CD14-positive monocyte (primary cell): ENCODE measurements at regions not wholly inside any gene's neighbourhood (a gene's known extent, or its start where the extent isn't known, plus 50 kb on each side); places are given as distances from the start of the nearest gene placed in this dataset.

ENCODE experiments used
- DNase-seq, 3 donors: peaks; one replicate each; pipeline ENCODE4 v3.0.0-alpha.2; 2011 to 2022
- H2AFZ ChIP-seq: 2 replicates; pipeline ENCODE4 v1.6.0; 2012; ENCODE audit warnings: mild to moderate bottlenecking, low read depth, low read length, inconsistent platforms; ENCODE audit not compliant: insufficient read depth, poor library complexity, severe bottlenecking
- H3K27ac ChIP-seq, 2 donors: 1 replicate in 1 of 2; 2 replicates in 1 of 2; pipeline ENCODE4 v1.5.1; 2012 to 2013; ENCODE audit warnings: low read length in 2 of 2, control low read depth in 1 of 2, inconsistent platforms in 1 of 2, low read depth in 1 of 2, mild to moderate bottlenecking in 1 of 2
- H3K27me3 ChIP-seq, 2 donors: one replicate each; pipeline versions ENCODE4 v1.6.0 to v1.6.1; 2011 to 2013; ENCODE audit warnings: low read length in 2 of 2; ENCODE audit not compliant: control insufficient read depth in 2 of 2, insufficient read depth in 2 of 2
- H3K36me3 ChIP-seq, 2 donors: replicated peaks in 1 of 2; 1 replicate in 1 of 2; 2 replicates in 1 of 2; pipeline versions ENCODE4 v1.5.1 to v1.6.1; 2012 to 2013; ENCODE audit warnings: low read length in 2 of 2, control low read depth in 1 of 2, inconsistent platforms in 1 of 2, mild to moderate bottlenecking in 1 of 2; ENCODE audit not compliant: insufficient read depth in 2 of 2, control insufficient read depth in 1 of 2
- H3K4me1 ChIP-seq, 2 donors: 1 replicate in 1 of 2; 2 replicates in 1 of 2; pipeline versions ENCODE4 v1.5.1 to v1.6.1; 2012 to 2013; ENCODE audit warnings: low read length in 2 of 2, control low read depth in 1 of 2, inconsistent platforms in 1 of 2, mild to moderate bottlenecking in 1 of 2, moderate library complexity in 1 of 2; ENCODE audit not compliant: insufficient read depth in 2 of 2, control insufficient read depth in 1 of 2
- H3K4me2 ChIP-seq: replicated peaks from 2 replicates; pipeline ENCODE3; 2012; ENCODE audit warnings: low read length, moderate library complexity, mild to moderate bottlenecking; ENCODE audit not compliant: poor library complexity, severe bottlenecking; ENCODE audit errors: extremely low read depth
- H3K4me3 ChIP-seq, 3 experiments: fragments of 200-600 bp in 1 of 3; sonication (generic) in 1 of 3; replicated peaks in 1 of 3; 1 replicate in 2 of 3; 2 replicates in 1 of 3; pipeline ENCODE4 v1.5.1; 2011 to 2013; ENCODE audit warnings: low read length in 3 of 3, mild to moderate bottlenecking in 3 of 3, control low read depth in 2 of 3, low read depth in 2 of 3, inconsistent platforms in 1 of 3, moderate library complexity in 1 of 3
- H3K79me2 ChIP-seq: 2 replicates; pipeline ENCODE4 v1.6.0; 2012; ENCODE audit warnings: mild to moderate bottlenecking, control low read depth, inconsistent platforms, low read length, moderate library complexity; ENCODE audit not compliant: insufficient read depth
- H3K9ac ChIP-seq: 2 replicates; pipeline ENCODE4 v1.6.0; 2017; ENCODE audit warnings: low read length, mild to moderate bottlenecking; ENCODE audit not compliant: insufficient read depth, poor library complexity, severe bottlenecking
- H3K9me3 ChIP-seq, 2 donors: replicated peaks in 1 of 2; 1 replicate in 1 of 2; 2 replicates in 1 of 2; pipeline versions ENCODE4 v1.5.1 to v1.6.1; 2012 to 2013; ENCODE audit warnings: low read length in 2 of 2, control low read depth in 1 of 2; ENCODE audit not compliant: control insufficient read depth in 1 of 2, insufficient read depth in 1 of 2
- H4K20me1 ChIP-seq: 2 replicates; pipeline ENCODE4 v1.6.0; 2012; ENCODE audit warnings: mild to moderate bottlenecking, low read length, control low read depth, moderate library complexity; ENCODE audit not compliant: insufficient read depth
- H3K27ac Mint-ChIP-seq, 7 donors: one replicate each; pipeline ENCODE4 v1.8.0; 2020; ENCODE audit warnings: mild to moderate bottlenecking in 7 of 7, mixed read lengths in 7 of 7, moderate library complexity in 6 of 7, inconsistent platforms in 2 of 7
- H3K27me3 Mint-ChIP-seq, 3 donors: one replicate each; pipeline ENCODE4 v1.8.0; 2021 to 2022; ENCODE audit warnings: low read depth in 3 of 3, mild to moderate bottlenecking in 3 of 3, mixed read lengths in 3 of 3, moderate library complexity in 3 of 3, inconsistent platforms in 1 of 3
- H3K36me3 Mint-ChIP-seq, 2 donors: one replicate each; pipeline ENCODE4 v1.8.0; 2020; ENCODE audit warnings: mixed read lengths in 2 of 2, inconsistent platforms in 1 of 2, mild to moderate bottlenecking in 1 of 2
- H3K4me1 Mint-ChIP-seq: one replicate; pipeline ENCODE4 v1.8.0; 2020; ENCODE audit warnings: mild to moderate bottlenecking, mixed read lengths
- H3K4me3 Mint-ChIP-seq, 2 donors: one replicate each; pipeline ENCODE4 v1.8.0; 2020; ENCODE audit warnings: mild to moderate bottlenecking in 2 of 2, mixed read lengths in 2 of 2, moderate library complexity in 1 of 2
- H3K9me3 Mint-ChIP-seq, 7 donors: one replicate each; pipeline ENCODE4 v1.8.0; 2020 to 2022; ENCODE audit warnings: mixed read lengths in 7 of 7, mild to moderate bottlenecking in 6 of 7, moderate library complexity in 6 of 7, inconsistent platforms in 2 of 7
- WGBS: methylation state at CpG from one replicate; pipeline ENCODE4 v1.1.5; 2013; ENCODE audit warnings: missing lambda C conversion rate; ENCODE audit not compliant: insufficient coverage; 5-methylcytosine and 5-hydroxymethylcytosine counted together
- intact Hi-C, 2 donors: fragments of 100-400 bp; cut with micrococcal nuclease; formaldehyde crosslinking; loops; one replicate each; pipeline versions ENCODE4 v1.15.0 to v1.15.1; 2023
- TF ChIP-seq, protein P1 (sequence below): fragments of 200-600 bp; IDR thresholded peaks from one replicate; pipeline ENCODE4 v1.8.0; 2022; ENCODE audit warnings: antibody characterized with exemption, mild to moderate bottlenecking

DNA sequence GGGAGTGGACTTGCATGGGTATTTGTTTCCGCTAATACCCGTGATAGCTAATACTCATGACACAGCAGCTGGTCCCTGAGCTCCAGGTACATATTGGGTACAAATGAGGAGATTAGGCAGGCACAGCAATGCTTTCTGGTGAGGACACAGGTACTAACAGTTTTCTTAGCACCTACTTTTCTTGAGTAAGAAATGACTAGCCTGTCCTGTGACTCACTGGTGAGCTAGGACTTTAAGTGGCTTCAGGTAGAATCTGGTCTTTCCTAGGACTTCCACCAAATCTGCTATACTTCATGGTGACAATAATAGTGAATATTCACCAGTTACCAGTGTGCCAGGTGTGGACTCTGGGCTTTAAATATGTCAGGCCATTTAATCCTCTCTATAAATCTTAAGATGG, 407.4 kb upstream of the NR3C2 start:
- Mint-ChIP-seq H3K27me3 (no peaks in the 10 kb centered on the region), H3K27ac (no peak overlapping the region), H3K4me1 (no peaks in the 10 kb centered on the region), H3K4me3 (no peak overlapping the region), H3K9me3 (peaks cover 0 to 2% (median 0%) of the 10 kb centered on the region in 7 donors), H3K36me3 (no peaks in the 10 kb centered on the region)
- TF ChIP-seq, protein P1, sequence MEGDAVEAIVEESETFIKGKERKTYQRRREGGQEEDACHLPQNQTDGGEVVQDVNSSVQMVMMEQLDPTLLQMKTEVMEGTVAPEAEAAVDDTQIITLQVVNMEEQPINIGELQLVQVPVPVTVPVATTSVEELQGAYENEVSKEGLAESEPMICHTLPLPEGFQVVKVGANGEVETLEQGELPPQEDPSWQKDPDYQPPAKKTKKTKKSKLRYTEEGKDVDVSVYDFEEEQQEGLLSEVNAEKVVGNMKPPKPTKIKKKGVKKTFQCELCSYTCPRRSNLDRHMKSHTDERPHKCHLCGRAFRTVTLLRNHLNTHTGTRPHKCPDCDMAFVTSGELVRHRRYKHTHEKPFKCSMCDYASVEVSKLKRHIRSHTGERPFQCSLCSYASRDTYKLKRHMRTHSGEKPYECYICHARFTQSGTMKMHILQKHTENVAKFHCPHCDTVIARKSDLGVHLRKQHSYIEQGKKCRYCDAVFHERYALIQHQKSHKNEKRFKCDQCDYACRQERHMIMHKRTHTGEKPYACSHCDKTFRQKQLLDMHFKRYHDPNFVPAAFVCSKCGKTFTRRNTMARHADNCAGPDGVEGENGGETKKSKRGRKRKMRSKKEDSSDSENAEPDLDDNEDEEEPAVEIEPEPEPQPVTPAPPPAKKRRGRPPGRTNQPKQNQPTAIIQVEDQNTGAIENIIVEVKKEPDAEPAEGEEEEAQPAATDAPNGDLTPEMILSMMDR: no peak
- no peak for DNase-seq
- intact Hi-C loops: no loop called here
- H3K4me1 ChIP-seq: no peaks in the 10 kb centered on the region
- H3K9ac ChIP-seq: no peak overlapping the region
- H3K9me3 ChIP-seq: no peaks in the 10 kb centered on the region
- WGBS: no CpG with 5 or more reads among the region's 2 CpGs
- no peaks in the 10 kb centered on the region for H3K36me3 ChIP-seq
- H3K27ac ChIP-seq: no peak overlapping the region
- no peaks in the 10 kb centered on the region for H3K79me2 ChIP-seq
- H4K20me1 ChIP-seq: no peaks in the 10 kb centered on the region
- H3K4me3 ChIP-seq: no peak overlapping the region
- H3K27me3 ChIP-seq: no peaks in the 10 kb centered on the region
- no peak overlapping the region for H3K4me2 ChIP-seq
- no peak overlapping the region for H2AFZ ChIP-seq

DNA sequence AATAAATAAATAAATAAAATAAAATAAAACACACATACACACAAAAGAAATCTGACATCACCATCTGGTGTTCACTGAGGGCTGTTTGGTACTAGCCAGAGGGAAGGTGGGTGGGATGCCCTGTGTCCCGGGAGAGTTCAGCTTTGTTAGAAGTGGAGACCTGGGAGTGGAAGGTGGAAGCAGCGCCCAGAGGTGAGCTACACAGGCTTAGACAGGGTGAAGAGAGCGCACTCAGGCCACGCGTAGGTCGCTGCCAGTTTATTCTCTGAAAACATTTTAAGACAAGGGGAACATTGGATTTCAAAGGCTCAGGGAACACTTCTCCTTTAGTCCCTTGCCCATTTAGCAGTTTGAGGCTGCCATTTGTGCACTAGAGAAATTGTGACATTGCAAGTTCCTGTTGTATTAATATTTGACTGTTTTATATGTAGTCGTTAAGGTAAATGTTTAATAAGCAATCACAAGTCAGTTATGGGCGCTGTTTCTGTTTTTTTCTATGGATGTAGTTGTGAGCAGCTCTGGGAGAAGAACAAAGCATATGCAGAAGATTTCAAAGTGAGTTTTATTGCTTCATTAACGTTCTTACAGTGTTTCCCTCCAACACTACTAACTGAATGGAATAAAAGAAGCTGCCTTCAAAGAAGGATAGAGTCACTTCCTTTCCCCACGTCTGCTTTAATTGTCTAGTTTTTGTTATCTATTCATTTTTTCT, 405.5 kb upstream of the NR3C2 start:
- Histone ChIP-seq H3K27me3 (no peaks in the 10 kb centered on the region), H3K4me3 (no peak overlapping the region), H3K9ac (no peak overlapping the region), H3K79me2 (no peaks in the 10 kb centered on the region), H3K27ac (no peak overlapping the region), H3K4me1 (no peaks in the 10 kb centered on the region), H4K20me1 (no peaks in the 10 kb centered on the region), H3K36me3 (no peaks in the 10 kb centered on the region), H2AFZ (no peak overlapping the region), H3K4me2 (no peak overlapping the region), H3K9me3 (no peaks in the 10 kb centered on the region)
- Mint-ChIP-seq H3K27me3 (peaks cover 0 to 2% (median 2%) of the 10 kb centered on the region in 3 donors), H3K27ac (no peak overlapping the region), H3K9me3 (peaks cover 0 to 2% (median under 1%) of the 10 kb centered on the region in 7 donors), H3K36me3 (no peaks in the 10 kb centered on the region), H3K4me1 (no peaks in the 10 kb centered on the region), H3K4me3 (no peak overlapping the region)
- 97% methylated on average over 5 of the region's 10 CpGs for WGBS
- no peak for DNase-seq
- TF ChIP-seq, protein P1: no peak
- intact Hi-C loops: no loop called here
